ENCODE measurements at regions not wholly inside any gene's neighbourhood (a gene's known extent, or its start where the extent isn't known, plus 50 kb on each side); places are given as distances from the start of the nearest gene placed in this dataset.

DNA sequence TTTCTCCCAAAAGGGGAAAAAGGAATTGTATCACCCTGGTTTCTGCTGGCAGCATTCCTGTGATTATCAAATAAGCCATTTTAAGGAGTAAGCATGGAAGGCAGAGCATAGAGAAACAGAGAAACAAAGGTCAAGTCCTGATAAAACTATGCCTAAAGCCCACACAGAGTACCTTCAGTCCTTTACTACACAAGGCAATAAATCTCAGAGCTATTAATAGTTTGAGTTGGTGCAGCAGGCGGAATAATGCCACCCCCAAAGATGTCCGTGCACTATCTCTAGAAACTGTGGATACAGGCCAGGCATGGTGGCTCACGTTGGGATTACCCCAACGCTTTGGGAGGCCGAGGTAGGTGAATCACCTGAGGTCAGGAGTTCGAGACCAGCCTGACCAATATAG is 58.1 kb upstream of the ZBTB40 start:
- TF ChIP-seq, protein P1, sequence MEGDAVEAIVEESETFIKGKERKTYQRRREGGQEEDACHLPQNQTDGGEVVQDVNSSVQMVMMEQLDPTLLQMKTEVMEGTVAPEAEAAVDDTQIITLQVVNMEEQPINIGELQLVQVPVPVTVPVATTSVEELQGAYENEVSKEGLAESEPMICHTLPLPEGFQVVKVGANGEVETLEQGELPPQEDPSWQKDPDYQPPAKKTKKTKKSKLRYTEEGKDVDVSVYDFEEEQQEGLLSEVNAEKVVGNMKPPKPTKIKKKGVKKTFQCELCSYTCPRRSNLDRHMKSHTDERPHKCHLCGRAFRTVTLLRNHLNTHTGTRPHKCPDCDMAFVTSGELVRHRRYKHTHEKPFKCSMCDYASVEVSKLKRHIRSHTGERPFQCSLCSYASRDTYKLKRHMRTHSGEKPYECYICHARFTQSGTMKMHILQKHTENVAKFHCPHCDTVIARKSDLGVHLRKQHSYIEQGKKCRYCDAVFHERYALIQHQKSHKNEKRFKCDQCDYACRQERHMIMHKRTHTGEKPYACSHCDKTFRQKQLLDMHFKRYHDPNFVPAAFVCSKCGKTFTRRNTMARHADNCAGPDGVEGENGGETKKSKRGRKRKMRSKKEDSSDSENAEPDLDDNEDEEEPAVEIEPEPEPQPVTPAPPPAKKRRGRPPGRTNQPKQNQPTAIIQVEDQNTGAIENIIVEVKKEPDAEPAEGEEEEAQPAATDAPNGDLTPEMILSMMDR (IDR thresholded peaks at IDR 0.05; ENCODE audit: low read depth, low read length, missing control alignments): no peak
- DNase-seq (ENCODE audit: extremely low read depth, low read depth): no peak
- no peak overlapping the region for H3K4me3 ChIP-seq (replicated peaks; ENCODE audit: low read depth, low read length)

DNA sequence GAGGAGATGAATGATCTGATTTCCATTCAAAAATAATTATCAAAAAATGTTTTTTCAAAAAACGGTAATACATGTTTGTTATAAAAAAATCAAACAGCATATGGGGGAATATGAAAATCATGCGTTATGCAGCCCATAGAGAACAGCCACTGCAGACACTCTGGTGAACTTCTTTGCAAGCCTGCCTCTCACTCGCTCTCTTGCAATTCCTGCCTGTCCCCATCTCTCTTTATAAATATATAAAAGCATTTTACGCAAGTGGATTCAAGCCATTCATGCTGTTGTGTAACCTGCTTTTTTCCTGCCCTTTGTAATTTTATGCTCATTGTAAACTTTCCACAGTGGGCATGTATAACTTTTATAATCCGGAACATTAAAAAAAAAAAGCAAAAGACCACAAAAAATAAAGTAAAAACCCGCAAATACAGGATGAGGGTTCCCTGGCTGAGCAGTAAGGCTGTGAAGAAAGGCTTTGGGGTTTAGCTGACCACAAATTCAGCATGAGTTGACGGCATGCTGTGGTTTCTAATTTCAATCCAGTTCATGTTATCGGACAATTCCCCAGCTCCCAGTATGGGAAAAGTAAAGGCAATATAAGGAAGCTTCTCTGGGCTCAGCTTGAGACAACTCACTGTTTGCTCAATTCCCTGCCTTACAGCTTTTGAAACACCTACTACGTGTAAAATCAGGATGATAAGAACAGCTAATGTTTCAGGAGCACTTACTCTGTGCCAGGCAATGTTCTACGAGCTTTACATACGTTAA is 52.8 kb upstream of the ZBTB40 start:
- no peak overlapping the region for H3K4me3 ChIP-seq (replicated peaks; ENCODE audit: low read depth, low read length)
- TF ChIP-seq, protein P1 (IDR thresholded peaks at IDR 0.05; ENCODE audit: low read depth, low read length, missing control alignments): no peak
- DNase-seq (ENCODE audit: extremely low read depth, low read depth): no peak

DNA sequence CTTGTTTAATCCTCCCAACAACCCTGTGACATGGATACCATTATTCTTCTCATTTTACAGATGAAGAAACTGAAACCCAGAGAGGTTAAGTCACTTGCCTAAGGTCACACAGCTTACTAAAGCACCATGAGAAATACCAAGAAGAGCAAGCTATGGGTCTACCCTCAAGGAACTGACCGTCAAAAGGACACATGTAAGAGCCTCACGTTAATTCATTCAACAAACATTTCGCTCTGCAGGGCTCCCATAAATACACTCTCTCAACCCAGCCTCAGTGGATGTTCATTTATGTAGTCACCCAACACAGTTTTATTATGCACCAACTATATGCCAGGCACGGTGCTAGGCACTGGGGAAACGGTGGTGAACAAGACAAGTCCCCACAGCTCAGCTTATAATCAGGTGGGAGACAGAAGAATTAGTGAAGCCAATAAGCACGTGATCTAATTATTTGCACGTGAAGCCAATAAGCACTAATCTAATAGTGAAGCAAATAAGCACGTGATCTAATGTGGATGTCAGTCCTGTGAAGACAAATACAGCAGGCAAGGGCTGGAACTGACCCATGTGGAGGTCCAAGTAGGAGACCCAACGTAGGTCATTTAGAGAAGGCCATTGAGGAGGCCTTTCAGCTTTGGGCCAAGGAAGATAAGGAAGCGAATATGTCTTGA is 52.1 kb upstream of the ZBTB40 start:
- TF ChIP-seq, protein P1 (IDR thresholded peaks at IDR 0.05; ENCODE audit: low read depth, low read length, missing control alignments): no peak
- no peak overlapping the region for H3K4me3 ChIP-seq (replicated peaks; ENCODE audit: low read depth, low read length)
- no peak for DNase-seq (ENCODE audit: extremely low read depth, low read depth)

Data from HFF-Myc (cell line).